ENCODE measurements at regions not wholly inside any gene's neighbourhood (a gene's known extent, or its start where the extent isn't known, plus 50 kb on each side); places are given as distances from the start of the nearest gene placed in this dataset.

DNA sequence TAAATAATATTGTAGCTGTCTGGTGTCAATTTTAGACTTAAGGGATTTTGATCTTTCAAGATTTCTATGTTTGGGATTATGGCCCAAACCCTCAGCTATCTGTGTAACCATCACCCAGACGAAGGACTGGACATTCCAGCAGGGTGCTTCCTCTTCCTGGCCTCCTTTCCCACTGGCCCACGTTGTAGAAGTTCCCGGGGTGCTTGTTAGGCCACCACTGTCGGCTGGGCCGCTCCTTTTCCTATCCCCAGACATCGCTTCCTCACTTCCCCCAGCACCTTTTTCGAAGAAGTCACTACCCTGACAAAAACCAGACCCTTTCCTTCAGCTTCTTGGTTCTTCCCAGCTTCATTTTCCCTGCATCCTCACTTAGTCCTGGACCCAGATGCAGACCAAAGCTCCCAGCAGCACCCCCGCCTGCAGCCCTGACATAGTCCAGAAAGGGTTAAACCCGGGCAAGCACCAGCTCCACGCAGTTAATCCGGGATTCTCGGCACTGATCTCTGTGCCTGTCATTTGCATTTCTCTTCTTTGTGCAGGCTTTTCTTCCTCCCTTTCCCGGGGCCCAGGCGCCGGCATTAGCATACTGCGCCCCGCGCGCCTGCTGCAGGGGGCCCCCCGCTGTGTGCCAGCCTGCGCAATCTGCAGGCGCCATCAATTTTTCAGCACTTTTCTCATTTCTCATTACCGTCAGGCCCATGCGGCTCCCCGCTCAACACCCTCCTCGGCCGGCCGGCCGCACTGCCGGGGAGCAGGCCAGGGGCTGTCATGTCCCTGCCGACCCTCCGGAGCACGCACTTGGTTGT lies 90.6 kb downstream of the ZNF621 start:
- Histone ChIP-seq H3K27me3 (ENCODE audit: insufficient read depth, low read depth) (no peaks in the 10 kb centered on the region), H3K9ac (no peak overlapping the region), H3K36me3 (ENCODE audit: insufficient read depth) (no peaks in the 10 kb centered on the region), H3K79me2 (ENCODE audit: insufficient read depth, low read depth) (no peaks in the 10 kb centered on the region), H2AFZ (ENCODE audit: low read depth) (no peak overlapping the region), H3K4me1 (ENCODE audit: low read depth, poor library complexity, severe bottlenecking) (no peaks in the 10 kb centered on the region), H4K20me1 (ENCODE audit: insufficient read depth) (no peaks in the 10 kb centered on the region), H3K27ac (no peak overlapping the region), H3K4me3 (IDR thresholded peaks at IDR 0.05; ENCODE audit: insufficient read depth, low read depth, low read length) (no peak overlapping the region), H3K4me2 (no peak overlapping the region)
- TF ChIP-seq, protein P1, sequence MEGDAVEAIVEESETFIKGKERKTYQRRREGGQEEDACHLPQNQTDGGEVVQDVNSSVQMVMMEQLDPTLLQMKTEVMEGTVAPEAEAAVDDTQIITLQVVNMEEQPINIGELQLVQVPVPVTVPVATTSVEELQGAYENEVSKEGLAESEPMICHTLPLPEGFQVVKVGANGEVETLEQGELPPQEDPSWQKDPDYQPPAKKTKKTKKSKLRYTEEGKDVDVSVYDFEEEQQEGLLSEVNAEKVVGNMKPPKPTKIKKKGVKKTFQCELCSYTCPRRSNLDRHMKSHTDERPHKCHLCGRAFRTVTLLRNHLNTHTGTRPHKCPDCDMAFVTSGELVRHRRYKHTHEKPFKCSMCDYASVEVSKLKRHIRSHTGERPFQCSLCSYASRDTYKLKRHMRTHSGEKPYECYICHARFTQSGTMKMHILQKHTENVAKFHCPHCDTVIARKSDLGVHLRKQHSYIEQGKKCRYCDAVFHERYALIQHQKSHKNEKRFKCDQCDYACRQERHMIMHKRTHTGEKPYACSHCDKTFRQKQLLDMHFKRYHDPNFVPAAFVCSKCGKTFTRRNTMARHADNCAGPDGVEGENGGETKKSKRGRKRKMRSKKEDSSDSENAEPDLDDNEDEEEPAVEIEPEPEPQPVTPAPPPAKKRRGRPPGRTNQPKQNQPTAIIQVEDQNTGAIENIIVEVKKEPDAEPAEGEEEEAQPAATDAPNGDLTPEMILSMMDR (conservative IDR thresholded peaks at IDR 0.05; ENCODE audit: low read depth, low read length) = no peak

DNA sequence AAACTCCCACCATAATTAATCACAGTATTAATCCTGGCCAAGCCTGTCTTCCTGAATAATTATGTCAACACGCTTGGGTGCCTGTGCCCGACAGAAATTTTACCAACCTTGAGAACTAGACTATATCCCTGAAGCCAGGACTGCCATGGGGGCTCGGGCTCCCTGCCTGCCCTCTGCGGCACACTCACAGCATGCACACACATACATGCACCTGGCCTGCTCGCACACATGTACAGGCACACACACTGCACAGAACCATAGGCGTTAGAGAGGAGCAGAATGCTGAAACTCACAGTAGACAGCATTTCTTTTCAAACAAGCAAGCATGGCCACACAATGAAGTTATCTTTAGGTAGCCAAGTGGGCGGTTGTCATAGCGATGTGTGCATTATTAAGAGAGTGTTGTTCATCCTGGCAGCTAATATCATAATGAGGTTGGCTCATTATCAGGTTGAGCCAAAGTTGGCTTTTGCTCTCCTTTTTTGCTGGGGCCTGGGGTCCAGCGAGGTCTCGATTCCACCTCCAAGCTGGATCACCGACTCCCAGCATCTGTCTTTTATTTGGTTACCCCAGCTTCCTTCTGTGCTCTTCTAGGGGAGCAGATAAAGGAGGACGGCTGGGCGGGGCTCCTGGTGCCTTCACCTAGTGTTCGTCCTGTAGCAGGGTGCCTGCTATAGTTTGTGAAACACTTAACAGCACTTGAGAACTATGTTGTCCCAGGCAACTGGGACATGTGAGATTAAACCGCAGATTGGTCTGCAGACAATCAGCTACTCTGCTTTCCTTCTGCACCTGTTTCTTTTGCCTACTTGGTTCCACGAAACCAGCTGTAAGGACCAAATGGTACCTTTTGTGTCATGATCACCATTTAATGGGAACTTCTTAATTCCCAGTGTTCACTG lies 91.4 kb downstream of the ZNF621 start:
- Histone ChIP-seq H4K20me1 (ENCODE audit: insufficient read depth) (no peaks in the 10 kb centered on the region), H3K27ac (no peak overlapping the region), H3K79me2 (ENCODE audit: insufficient read depth, low read depth) (no peaks in the 10 kb centered on the region), H3K4me2 (no peak overlapping the region), H3K36me3 (ENCODE audit: insufficient read depth) (no peaks in the 10 kb centered on the region), H3K4me3 (IDR thresholded peaks at IDR 0.05; ENCODE audit: insufficient read depth, low read depth, low read length) (no peak overlapping the region), H3K27me3 (ENCODE audit: insufficient read depth, low read depth) (no peaks in the 10 kb centered on the region), H2AFZ (ENCODE audit: low read depth) (no peak overlapping the region), H3K4me1 (ENCODE audit: low read depth, poor library complexity, severe bottlenecking) (no peaks in the 10 kb centered on the region), H3K9ac (no peak overlapping the region)
- TF ChIP-seq, protein P1 (conservative IDR thresholded peaks at IDR 0.05; ENCODE audit: low read depth, low read length) = no peak

DNA sequence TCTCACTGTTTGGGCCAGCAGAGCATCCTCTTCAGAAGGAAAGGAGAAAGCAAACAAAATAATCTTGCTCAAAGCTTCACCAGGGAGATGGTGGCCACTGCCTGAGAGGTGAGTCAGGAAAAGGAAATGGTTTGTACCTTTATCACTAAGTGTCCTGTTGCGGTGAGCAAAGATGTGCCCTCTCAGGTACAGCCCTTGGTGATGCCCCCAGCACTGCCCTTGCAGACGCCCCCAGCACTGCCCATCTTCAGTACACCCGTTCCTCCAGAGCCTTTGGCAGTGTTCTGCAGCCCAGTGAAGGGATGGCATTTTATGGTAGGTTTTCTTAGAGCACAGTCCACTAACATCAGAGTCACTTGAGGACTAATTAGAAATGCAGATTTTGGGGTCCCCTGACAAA lies 92.3 kb downstream of the ZNF621 start:
- Histone ChIP-seq H3K4me2 (no peak overlapping the region), H3K27ac (no peak overlapping the region), H3K9ac (no peak overlapping the region), H3K4me1 (ENCODE audit: low read depth, poor library complexity, severe bottlenecking) (no peaks in the 10 kb centered on the region), H3K79me2 (ENCODE audit: insufficient read depth, low read depth) (no peaks in the 10 kb centered on the region), H3K36me3 (ENCODE audit: insufficient read depth) (no peaks in the 10 kb centered on the region), H3K4me3 (IDR thresholded peaks at IDR 0.05; ENCODE audit: insufficient read depth, low read depth, low read length) (no peak overlapping the region), H4K20me1 (ENCODE audit: insufficient read depth) (no peaks in the 10 kb centered on the region), H2AFZ (ENCODE audit: low read depth) (no peak overlapping the region), H3K27me3 (ENCODE audit: insufficient read depth, low read depth) (no peaks in the 10 kb centered on the region)
- TF ChIP-seq, protein P1 (conservative IDR thresholded peaks at IDR 0.05; ENCODE audit: low read depth, low read length) = no peak

DNA sequence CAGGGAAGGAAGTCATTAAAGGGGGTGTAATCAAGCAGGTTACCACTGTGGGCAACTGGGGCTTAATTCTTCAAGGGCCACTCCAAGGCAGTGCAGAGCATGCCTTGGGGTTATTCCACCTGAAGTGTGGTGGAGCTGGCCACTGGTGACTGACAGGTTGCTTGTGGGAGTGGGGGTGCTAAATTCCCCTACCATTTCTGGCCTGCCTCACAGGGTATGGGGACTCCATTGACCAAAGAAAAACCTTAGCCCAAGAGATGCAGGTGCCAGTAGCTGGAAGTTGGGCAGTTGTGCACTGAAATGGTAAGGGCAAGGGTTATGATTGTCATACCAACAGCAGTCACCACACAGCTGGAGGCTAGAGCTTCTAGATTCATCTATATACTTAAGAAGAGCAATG lies 93.4 kb downstream of the ZNF621 start:
- Histone ChIP-seq H3K4me1 (ENCODE audit: low read depth, poor library complexity, severe bottlenecking) (peaks cover 1% of the 10 kb centered on the region), H3K27me3 (ENCODE audit: insufficient read depth, low read depth) (no peaks in the 10 kb centered on the region), H3K27ac (no peak overlapping the region), H3K9ac (no peak overlapping the region), H3K79me2 (ENCODE audit: insufficient read depth, low read depth) (no peaks in the 10 kb centered on the region), H2AFZ (ENCODE audit: low read depth) (no peak overlapping the region), H3K36me3 (ENCODE audit: insufficient read depth) (no peaks in the 10 kb centered on the region), H3K4me3 (IDR thresholded peaks at IDR 0.05; ENCODE audit: insufficient read depth, low read depth, low read length) (no peak overlapping the region), H3K4me2 (no peak overlapping the region), H4K20me1 (ENCODE audit: insufficient read depth) (no peaks in the 10 kb centered on the region)
- TF ChIP-seq, protein P1 (conservative IDR thresholded peaks at IDR 0.05; ENCODE audit: low read depth, low read length) = no peak

Measured in KMS-11 (cell line).